HEK293 (cell line): ENCODE measurements at regions not wholly inside any gene's neighbourhood (a gene's known extent, or its start where the extent isn't known, plus 50 kb on each side); places are given as distances from the start of the nearest gene placed in this dataset.

Experiments
- CTCF ChIA-PET: fragments of 350-600 bp; formaldehyde crosslinking; extraction: SDS; loops from one replicate; lab custom pipeline; 2021; ENCODE audit warnings: antibody characterized with exemption; lab: Yijun Ruan, JAX
- POLR2A ChIA-PET: fragments of 300-600 bp; formaldehyde crosslinking; extraction: SDS; loops from one replicate; lab custom pipeline; 2020; ENCODE audit warnings: antibody characterized with exemption, inconsistent platforms; lab: Yijun Ruan, JAX
- H3K27ac ChIP-seq: fragments of 200-500 bp; sonication (Bioruptor generic); 2 replicates; pipeline ENCODE4 v1.5.1; 2014; ENCODE audit warnings: low read depth, low read length, control low read depth, inconsistent platforms; ENCODE audit errors: extremely low read depth
- H3K36me3 ChIP-seq, 2 experiments: fragments of 200-500 bp in 1 of 2; sonication (Bioruptor generic) in 1 of 2; 1 replicate in 1 of 2; 2 replicates in 1 of 2; pipeline ENCODE4 v1.5.1; 2014 to 2017; ENCODE audit warnings: inconsistent platforms in 2 of 2, low read length in 2 of 2; ENCODE audit not compliant: control insufficient read depth in 2 of 2, insufficient read depth in 1 of 2
- H3K4me1 ChIP-seq: fragments of 200-500 bp; sonication (Bioruptor generic); 2 replicates; pipeline ENCODE4 v1.5.1; 2014; ENCODE audit warnings: mild to moderate bottlenecking, low read length, inconsistent platforms; ENCODE audit not compliant: control insufficient read depth, insufficient read depth
- H3K4me3 ChIP-seq: 2 replicates; pipeline ENCODE4 v1.5.1; 2011; ENCODE audit warnings: low read depth, mild to moderate bottlenecking, control low read depth, low read length, moderate library complexity
- H3K9me3 ChIP-seq: fragments of 200-500 bp; sonication (Bioruptor generic); 2 replicates; pipeline ENCODE4 v1.5.1; 2014; ENCODE audit warnings: low read depth, low read length, inconsistent platforms; ENCODE audit not compliant: control insufficient read depth, insufficient read depth
- EGR2 ChIP-seq: fragments of 450-650 bp; formaldehyde crosslinking; IDR thresholded peaks from 2 replicates; pipeline ENCODE4 v1.5.1; 2016; ENCODE audit warnings: low read depth, missing biosample characterization, missing genetic modification characterization
- HOXC10 ChIP-seq: sonication (generic); formaldehyde crosslinking; IDR thresholded peaks from 2 replicates; pipeline ENCODE4 v1.8.1; 2023; ENCODE audit warnings: mild to moderate bottlenecking, missing genetic modification reagents
- KLF1 ChIP-seq: fragments of 450-650 bp; formaldehyde crosslinking; IDR thresholded peaks from 2 replicates; pipeline ENCODE4 v1.5.1; 2016; ENCODE audit warnings: missing biosample characterization, missing genetic modification characterization
- PRDM2 ChIP-seq: fragments of 450-650 bp; formaldehyde crosslinking; IDR thresholded peaks from 2 replicates; pipeline ENCODE4 v1.5.1; 2016; ENCODE audit warnings: missing biosample characterization, missing genetic modification characterization, borderline replicate concordance
- ZBTB49 ChIP-seq: fragments of 450-650 bp; formaldehyde crosslinking; IDR thresholded peaks from 2 replicates; pipeline ENCODE4 v1.5.1; 2016; ENCODE audit warnings: missing biosample characterization, missing genetic modification characterization, low read depth
- ZNF138 ChIP-seq: fragments of 450-650 bp; formaldehyde crosslinking; IDR thresholded peaks from 2 replicates; pipeline ENCODE4 v1.5.1; 2016; ENCODE audit warnings: missing biosample characterization, missing genetic modification characterization, borderline replicate concordance
- ZNF449 ChIP-seq: fragments of 450-650 bp; formaldehyde crosslinking; IDR thresholded peaks from 2 replicates; pipeline ENCODE4 v1.5.1; 2017; ENCODE audit warnings: missing biosample characterization, mild to moderate bottlenecking, missing genetic modification characterization, moderate library complexity
- ZNF513 ChIP-seq: fragments of 450-650 bp; IDR thresholded peaks from 2 replicates; pipeline ENCODE4 v1.5.1; 2018; ENCODE audit warnings: missing biosample characterization, missing genetic modification characterization
- ZNF571 ChIP-seq: fragments of 450-650 bp; formaldehyde crosslinking; IDR thresholded peaks from 2 replicates; pipeline ENCODE4 v1.5.0; 2017; ENCODE audit warnings: missing biosample characterization, missing genetic modification characterization
- ZNF621 ChIP-seq: fragments of 450-650 bp; formaldehyde crosslinking; IDR thresholded peaks from 2 replicates; pipeline ENCODE4 v1.5.1; 2017; ENCODE audit warnings: missing biosample characterization, missing genetic modification characterization
- ZXDB ChIP-seq: fragments of 450-650 bp; formaldehyde crosslinking; IDR thresholded peaks from 2 replicates; pipeline ENCODE4 v1.5.1; 2016; ENCODE audit warnings: missing biosample characterization, missing genetic modification characterization

- POLR2A ChIA-PET: no interaction called here
- TF ChIP-seq ZXDB (tag by site-specific recombination): 0 out of 2 replicates have a peak, but pooled peaks have one; percentile 36
- no peak for TF ChIP-seq PRDM2 (tag by site-specific recombination)
- no peak for TF ChIP-seq HOXC10 (CRISPR knock-in tag)
- TF ChIP-seq EGR2 (tag by site-specific recombination): no peak
- TF ChIP-seq, all 188 proteins: peak for 1
- no peak overlapping the region for H3K27ac ChIP-seq
- CTCF ChIA-PET: no interaction called here
- H3K4me3 ChIP-seq: no peak overlapping the region
- no peaks in the 10 kb centered on the region for H3K4me1 ChIP-seq
- H3K9me3 ChIP-seq: no peaks in the 10 kb centered on the region
- H3K36me3 ChIP-seq: no peaks in the 10 kb centered on the region
These were observed 79.5 kb upstream of the SEMA3A start for GRCh38 chr7:84274029-84274638.

GRCh38 chr7:84271543-84271942 lies 77.0 kb upstream of the SEMA3A start:
- ChIA-PET POLR2A (no interaction called here), CTCF (interaction anchor here (0.6 kb wide), 1 partner anchor 420 kb away, joined by 3 read pairs; no protein-coding TSS in a partner anchor)
- Histone ChIP-seq H3K27ac (no peak overlapping the region), H3K36me3 (no peaks in the 10 kb centered on the region), H3K4me3 (no peak overlapping the region), H3K9me3 (no peaks in the 10 kb centered on the region)
- TF ChIP-seq ZNF449 (tag by site-specific recombination): no peak
- no peak for TF ChIP-seq KLF1
- no peak for TF ChIP-seq ZNF621
- TF ChIP-seq ZNF513 (tag by site-specific recombination): no peak
- TF ChIP-seq ZBTB49 (tag by site-specific recombination): no peak
- no peak for TF ChIP-seq ZNF138 (tag by site-specific recombination)
- no peak for TF ChIP-seq ZNF571 (tag by site-specific recombination)
- TF ChIP-seq, all 188 proteins: peak for 0
- no peaks in the 10 kb centered on the region for H3K4me1 ChIP-seq
